ENCODE measurements at regions not wholly inside any gene's neighbourhood (a gene's known extent, or its start where the extent isn't known, plus 50 kb on each side); places are given as distances from the start of the nearest gene placed in this dataset.

- DNase-seq (ENCODE audit: low spot score), result no peak
These were observed 1609.7 kb upstream of the ACVR2A start for GRCh38 chr2:146235158-146235557.

DNA sequence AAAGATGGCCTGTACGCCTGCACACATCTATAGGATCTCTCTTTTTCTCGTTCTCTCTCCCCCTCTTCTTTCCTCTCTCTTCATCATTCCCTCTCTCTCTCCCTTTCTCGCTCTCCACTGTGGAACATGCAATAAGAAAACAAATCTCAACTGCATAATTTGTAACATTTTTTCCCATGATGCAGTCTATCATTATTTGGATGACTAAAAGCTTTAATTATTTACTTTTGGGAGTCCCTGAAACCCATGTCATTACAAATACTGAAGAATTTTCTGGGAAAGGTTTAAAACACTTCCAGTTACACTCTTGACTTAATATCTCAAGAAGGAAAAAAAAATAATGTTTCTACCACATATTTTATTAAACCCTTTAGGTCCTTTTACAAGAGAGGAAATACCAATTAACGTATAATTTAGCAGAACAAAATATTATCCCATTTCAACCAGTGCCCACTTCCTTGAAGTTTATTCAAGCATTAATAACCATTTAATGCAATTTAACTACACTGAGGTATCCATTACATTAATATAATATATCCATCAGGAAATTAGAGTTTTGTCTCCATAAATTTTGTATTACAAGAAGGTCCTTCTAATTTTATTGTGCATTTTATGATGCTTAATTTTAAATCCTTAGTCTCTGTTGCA lies 1615.2 kb upstream of the ACVR2A start:
- DNase-seq (ENCODE audit: low spot score), result no peak

DNA sequence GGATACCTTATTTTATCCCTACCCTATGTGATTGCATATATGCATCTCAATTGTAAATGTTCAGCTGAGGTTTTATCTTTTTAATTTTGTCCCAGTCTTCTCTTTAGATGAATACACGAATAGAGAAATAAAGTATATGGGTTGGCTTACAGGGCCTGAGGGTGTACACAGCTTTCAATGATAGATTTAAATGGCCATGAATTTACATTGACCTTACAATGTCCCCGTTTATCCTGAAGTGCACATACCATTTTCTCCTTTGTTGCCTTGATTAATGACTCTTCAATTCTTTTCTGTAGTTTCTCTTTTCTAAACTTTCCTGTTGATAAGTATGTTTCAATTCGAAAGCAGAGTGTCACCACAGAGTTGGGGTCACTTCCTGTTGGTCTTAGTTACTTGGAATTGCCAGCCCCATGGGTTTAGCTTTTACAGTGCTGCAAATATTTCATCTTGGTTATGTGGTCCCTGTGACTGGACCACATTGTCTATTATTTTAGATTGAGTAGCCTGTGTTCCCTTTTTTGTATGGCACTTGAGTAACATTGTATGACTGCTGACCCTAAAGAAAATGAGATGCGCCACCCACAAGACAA lies 1616.3 kb upstream of the ACVR2A start:
- no peak for DNase-seq (ENCODE audit: low spot score)

DNA sequence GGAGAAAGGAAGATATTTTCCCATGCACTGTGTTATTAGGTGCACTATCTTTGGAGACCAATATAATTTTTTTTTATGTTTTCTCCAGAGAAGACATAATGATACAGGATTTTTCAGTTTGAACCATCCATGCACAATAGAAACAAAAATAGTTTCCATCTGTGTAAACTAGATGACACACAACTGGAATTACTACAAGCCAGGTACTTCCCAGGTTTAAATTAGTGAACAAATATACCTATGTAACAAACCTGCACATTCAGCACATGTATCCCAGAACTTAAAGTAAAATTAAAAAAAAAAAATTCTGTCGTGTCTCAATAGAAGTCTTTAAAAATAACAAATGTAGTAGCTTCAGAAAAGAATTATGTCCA lies 1616.8 kb upstream of the ACVR2A start:
- no peak for DNase-seq (ENCODE audit: low spot score)

GRCh38 chr2:146227152-146228019 lies 1617.4 kb upstream of the ACVR2A start:
- DNase-seq (ENCODE audit: low spot score), result no peak

DNA sequence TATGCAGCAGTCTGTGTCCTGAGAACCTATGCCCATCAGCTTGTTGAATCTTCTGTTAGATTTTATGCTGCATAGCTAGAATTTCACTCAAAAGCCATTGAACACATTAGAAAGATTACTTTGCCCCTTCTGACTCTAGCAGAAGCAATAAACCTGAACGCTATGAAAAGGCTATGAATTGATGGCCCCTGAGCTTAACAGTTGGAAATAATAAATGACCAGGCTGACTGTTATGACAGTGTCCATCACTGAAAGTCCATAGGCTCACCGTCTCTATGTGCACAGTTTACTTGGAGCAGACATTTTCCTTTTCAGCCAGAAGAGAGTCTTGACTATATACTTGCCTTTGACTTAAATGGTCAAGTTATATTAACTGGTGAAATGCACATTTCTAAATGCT lies 1618.8 kb upstream of the ACVR2A start:
- no peak for DNase-seq (ENCODE audit: low spot score)

DNA sequence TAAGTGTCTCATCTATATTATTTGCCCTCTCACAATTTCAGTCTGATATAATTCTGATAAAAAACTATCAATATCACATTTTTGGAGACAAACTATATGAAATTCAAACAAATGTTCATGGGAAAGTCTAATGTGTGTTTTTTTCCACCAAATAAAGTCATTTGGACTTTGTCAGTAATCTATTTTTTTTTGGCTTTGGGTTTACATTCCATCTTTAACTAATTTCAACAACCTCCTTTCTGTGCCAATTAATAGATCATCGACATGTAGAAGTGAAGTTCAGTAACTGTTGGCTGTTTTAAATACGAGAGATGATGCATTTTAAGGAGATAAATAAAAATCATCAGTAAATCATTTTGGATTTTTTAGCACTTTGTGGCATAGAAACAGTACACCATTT lies 1623.0 kb upstream of the ACVR2A start:
- DNase-seq (ENCODE audit: low spot score), result no peak

- DNase-seq (ENCODE audit: low spot score), result no peak
These were observed 1623.9 kb upstream of the ACVR2A start for GRCh38 chr2:146220957-146221356.

- no peak for DNase-seq (ENCODE audit: low spot score)
These were observed 1630.4 kb upstream of the ACVR2A start for GRCh38 chr2:146214394-146214929.

GRCh38 chr2:146213674-146214073 lies 1631.2 kb upstream of the ACVR2A start:
- no peak for DNase-seq (ENCODE audit: low spot score)

DNA sequence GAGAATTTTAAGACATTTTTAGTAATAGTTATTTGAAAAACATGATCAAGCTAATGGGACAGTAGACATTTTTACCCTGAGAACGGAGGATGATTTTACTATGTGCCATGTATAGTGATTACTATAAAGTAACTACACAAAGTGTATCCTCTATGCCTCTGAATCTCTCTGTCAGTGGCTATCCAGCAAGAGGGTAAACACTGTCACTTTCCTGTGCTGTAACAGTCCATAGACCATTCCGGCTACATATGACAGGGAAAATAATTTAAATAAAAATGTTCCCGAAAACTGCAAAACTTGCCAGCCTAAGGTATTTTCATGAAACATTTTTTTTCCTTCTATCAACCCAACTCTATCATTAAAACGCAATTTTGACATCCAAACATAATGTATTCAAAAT lies 1632.2 kb upstream of the ACVR2A start:
- no peak for DNase-seq (ENCODE audit: low spot score)

GRCh38 chr2:146209842-146210275 lies 1635.0 kb upstream of the ACVR2A start:
- DNase-seq (ENCODE audit: low spot score), result no peak

- DNase-seq (ENCODE audit: low spot score), result no peak
These were observed 1636.9 kb upstream of the ACVR2A start for GRCh38 chr2:146207901-146208300.

DNA sequence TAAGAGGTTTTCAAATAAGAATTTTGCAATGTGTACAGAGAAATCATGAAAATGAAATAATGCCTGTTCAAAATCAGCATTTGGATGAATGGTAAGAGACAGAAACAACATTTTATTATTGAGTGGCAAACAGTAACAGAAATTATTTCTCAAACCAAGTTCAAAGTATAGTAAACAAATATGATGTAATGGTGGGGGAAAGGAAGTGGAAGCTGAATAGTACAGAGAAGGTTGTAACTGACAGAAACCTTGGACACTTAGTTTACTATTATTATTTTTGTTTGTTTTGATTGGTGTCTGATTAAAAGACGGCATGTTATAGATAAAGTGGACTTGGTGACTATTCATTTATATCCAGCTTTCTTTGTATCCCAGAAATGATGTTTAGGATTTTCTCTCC lies 1637.4 kb upstream of the ACVR2A start:
- DNase-seq (ENCODE audit: low spot score), result no peak

DNA sequence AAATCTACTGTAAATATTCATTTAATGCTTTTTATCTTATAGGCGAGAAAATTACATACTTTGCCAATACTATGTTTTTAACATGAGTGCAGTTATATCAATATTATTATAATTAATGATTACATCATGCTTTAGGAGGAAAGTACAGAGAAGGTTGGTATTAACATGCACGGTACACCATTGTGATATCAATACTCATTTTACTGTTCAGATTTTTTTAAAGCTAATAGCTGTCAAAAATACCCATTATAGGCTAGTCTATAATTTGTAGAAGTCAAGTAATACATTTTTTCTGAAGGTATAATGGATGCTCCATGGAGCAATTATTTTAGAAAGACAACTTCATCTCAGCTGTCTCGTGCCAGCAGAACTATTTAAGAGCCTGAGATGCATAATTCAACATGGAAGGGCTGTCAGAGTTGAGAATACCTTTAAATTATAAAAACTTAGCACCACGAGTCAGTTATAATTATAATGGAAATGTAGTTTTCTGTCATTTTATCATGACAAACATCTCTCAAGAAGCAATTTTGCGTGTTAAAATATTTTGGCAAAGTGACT lies 1641.7 kb upstream of the ACVR2A start:
- DNase-seq (ENCODE audit: low spot score), result no peak

DNA sequence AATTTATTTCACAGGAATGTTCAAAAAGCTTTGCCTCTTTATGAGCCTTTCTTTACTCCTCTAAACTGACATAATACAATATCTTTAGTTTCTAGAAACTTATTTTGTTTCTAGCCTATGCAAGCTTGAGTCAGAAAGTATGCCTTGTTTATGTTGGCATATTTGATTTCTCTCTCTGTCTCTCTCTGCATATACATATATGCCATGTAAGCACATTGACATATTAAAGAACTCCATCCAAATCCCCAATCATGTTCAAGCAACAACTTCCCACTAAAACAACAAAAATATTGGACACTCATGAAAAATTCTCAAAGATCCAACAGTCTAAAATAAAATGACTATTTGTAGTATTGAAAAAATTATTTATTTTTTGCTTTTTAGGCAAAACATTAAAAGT lies 1651.2 kb upstream of the ACVR2A start:
- no peak for DNase-seq (ENCODE audit: low spot score)

DNA sequence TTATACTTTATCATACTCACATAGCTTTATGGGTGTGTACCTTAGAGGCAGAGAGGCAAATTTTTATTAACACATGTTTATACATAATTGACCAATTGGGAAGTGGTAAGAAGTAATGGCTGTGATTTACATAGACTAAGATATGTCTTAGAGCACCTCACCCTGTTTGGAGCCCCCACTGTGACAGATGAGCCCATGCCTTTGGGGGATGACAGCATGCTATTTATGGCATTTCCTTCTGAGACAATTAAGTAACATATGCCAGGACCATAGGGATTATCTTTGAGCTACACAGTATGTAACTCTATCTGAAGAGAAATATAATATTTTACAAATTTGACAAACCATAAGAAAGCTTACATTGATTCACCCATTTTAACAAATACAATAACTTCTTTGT lies 1655.3 kb upstream of the ACVR2A start:
- no peak for DNase-seq (ENCODE audit: low spot score)

GRCh38 chr2:146173934-146174333 lies 1654.0 kb upstream of the ZEB2 start:
- DNase-seq (ENCODE audit: low spot score), result no peak

DNA sequence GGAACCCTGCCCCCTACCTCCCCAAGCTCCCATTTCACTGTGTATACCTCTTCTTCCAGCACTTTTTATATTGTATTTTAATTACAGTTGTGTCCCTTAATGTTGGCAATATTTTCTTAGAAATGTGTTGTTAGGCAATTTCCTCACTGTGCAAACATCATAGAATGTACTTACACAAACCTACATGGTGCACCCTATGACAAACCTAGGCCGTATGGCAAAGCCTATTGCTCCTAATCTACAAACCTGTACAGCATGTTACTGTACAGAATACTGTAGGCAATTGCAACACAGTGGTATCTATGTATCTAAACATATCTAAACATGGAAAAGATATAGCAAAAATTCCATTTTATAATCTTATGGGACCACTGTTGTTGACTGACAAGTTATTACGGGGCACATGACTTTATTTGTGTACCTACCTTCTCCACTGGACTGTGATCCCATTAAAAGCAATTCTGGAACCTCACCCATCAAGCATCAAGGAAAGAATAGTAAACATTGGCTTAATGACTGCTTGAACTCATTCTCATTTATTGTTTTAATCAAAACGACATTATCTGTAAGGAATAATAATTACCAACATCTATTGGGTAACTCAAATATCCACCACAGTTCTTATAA lies 1641.5 kb upstream of the ZEB2 start:
- no peak for DNase-seq (ENCODE audit: low spot score)

GRCh38 chr2:146158072-146158674 lies 1638.3 kb upstream of the ZEB2 start:
- no peak for DNase-seq (ENCODE audit: low spot score)

- DNase-seq (ENCODE audit: low spot score), result no peak
These were observed 1627.6 kb upstream of the ZEB2 start for GRCh38 chr2:146147448-146148012.
